ENCODE measurements at regions not wholly inside any gene's neighbourhood (a gene's known extent, or its start where the extent isn't known, plus 50 kb on each side); places are given as distances from the start of the nearest gene placed in this dataset.

DNA sequence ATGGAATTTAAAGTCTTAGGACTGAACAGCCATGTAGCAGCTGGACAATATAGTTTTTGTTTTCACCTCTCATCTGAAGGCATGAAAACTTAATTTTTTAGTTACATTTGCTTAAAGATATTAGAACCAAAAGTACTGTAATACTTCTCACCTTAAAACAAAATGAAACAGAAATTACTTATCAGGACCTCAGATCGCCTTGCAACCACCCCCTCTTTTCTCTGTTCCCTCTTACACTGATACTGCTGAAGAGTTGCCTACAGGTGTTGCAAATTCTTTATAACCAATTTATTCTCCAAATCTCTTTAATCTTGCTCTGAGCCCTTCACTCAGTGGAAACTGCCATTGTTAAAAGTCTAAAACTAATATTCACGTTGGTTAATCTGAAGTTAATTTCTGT is 145.0 kb downstream of the SPCS3 start:
- H3K4me1 ChIP-seq (ENCODE audit: control insufficient read depth in 1 of 2, insufficient read depth in 2 of 2, low read length in 2 of 2), result no peaks in the 10 kb centered on the region
- H3K9me2 ChIP-seq (ENCODE audit: insufficient read depth), result no peaks in the 10 kb centered on the region
- no TSS peak for BruUV-seq (replicated peaks)
- no peak overlapping the region for H3K27ac ChIP-seq (ENCODE audit: low read depth, low read length)
- H3K4me3 ChIP-seq (replicated peaks in 1 of 2; ENCODE audit: low read depth in 1 of 2, low read length in 2 of 2), result no peak overlapping the region
- ChIA-PET RAD21 (ENCODE audit: low non-redundant PET in 1 of 2, low total read pairs in 2 of 2, uncharacterized antibody in 2 of 2, unreplicated experiment in 2 of 2) (no interaction called here), POLR2A (no interaction called here), CTCF (no interaction called here)
- no peak overlapping the region for H2AFZ ChIP-seq (ENCODE audit: low read depth, low read length, poor library complexity, severe bottlenecking)
- DNase-seq (ENCODE audit: low read depth, low spot score) (no peak), ATAC-seq (no peak)
- no peaks in the 10 kb centered on the region for H3K27me3 ChIP-seq (ENCODE audit: insufficient read depth, low read length)
- intact Hi-C loops (cut with micrococcal nuclease), result no loop called here
- H3K9me3 ChIP-seq (ENCODE audit: control insufficient read depth in 1 of 2, insufficient read depth in 1 of 2, low read depth in 1 of 2, low read length in 2 of 2), result no peaks in the 10 kb centered on the region
- no peaks in the 10 kb centered on the region for H3K36me3 ChIP-seq (ENCODE audit: control insufficient read depth in 1 of 2, insufficient read depth in 2 of 2, low read length in 2 of 2)
- no peak overlapping the region for H3K4me2 ChIP-seq (ENCODE audit: low read length)
- TF ChIP-seq EZH2phosphoT487 (IDR thresholded peaks at IDR 0.05; ENCODE audit: borderline replicate concordance), result no peak
- TF ChIP-seq RAD21 (IDR thresholded peaks at IDR 0.05; ENCODE audit: low read depth), result no peak
- no peak for TF ChIP-seq POLR2A (IDR thresholded peaks at IDR 0.05; ENCODE audit: borderline replicate concordance, extremely low read depth, insufficient read depth, insufficient read length)
- no peak for TF ChIP-seq ELF1 (IDR thresholded peaks at IDR 0.05; ENCODE audit: borderline replicate concordance, low read depth)
- no peak for TF ChIP-seq CTCF (IDR thresholded peaks at IDR 0.05 in 2 of 3, conservative IDR thresholded peaks at IDR 0.05 in 1 of 3; ENCODE audit: borderline replicate concordance in 1 of 3, insufficient read depth in 1 of 3, low read depth in 2 of 3, low read length in 2 of 3)
- TF ChIP-seq SIN3A (IDR thresholded peaks at IDR 0.05; ENCODE audit: low read depth), result no peak
- TF ChIP-seq FOSL1 (IDR thresholded peaks at IDR 0.05; ENCODE audit: low read depth), result no peak
- no peak for TF ChIP-seq POLR2AphosphoS5 (IDR thresholded peaks at IDR 0.05; ENCODE audit: low read depth, low read length)
- TF ChIP-seq SRF (IDR thresholded peaks at IDR 0.05; ENCODE audit: low read depth), result no peak
- no peak for TF ChIP-seq EZH2 (IDR thresholded peaks at IDR 0.05)
- no peaks in the 10 kb centered on the region for H3K79me2 ChIP-seq (ENCODE audit: insufficient read depth, low read length)
- no peaks in the 10 kb centered on the region for H4K20me1 ChIP-seq (ENCODE audit: insufficient read depth)
- no peak overlapping the region for H3K9ac ChIP-seq (ENCODE audit: low read length)

- no TSS peak for BruUV-seq (replicated peaks)
- no peaks in the 10 kb centered on the region for H4K20me1 ChIP-seq (ENCODE audit: insufficient read depth)
- ChIA-PET CTCF (no interaction called here), POLR2A (no interaction called here), RAD21 (ENCODE audit: low non-redundant PET in 1 of 2, low total read pairs in 2 of 2, uncharacterized antibody in 2 of 2, unreplicated experiment in 2 of 2) (no interaction called here)
- H3K27me3 ChIP-seq (ENCODE audit: insufficient read depth, low read length), result no peaks in the 10 kb centered on the region
- H3K4me3 ChIP-seq (replicated peaks in 1 of 2; ENCODE audit: low read depth in 1 of 2, low read length in 2 of 2), result no peak overlapping the region
- no peaks in the 10 kb centered on the region for H3K36me3 ChIP-seq (ENCODE audit: control insufficient read depth in 1 of 2, insufficient read depth in 2 of 2, low read length in 2 of 2)
- DNase-seq (ENCODE audit: low read depth, low spot score) (no peak), ATAC-seq (no peak)
- H3K4me1 ChIP-seq (ENCODE audit: control insufficient read depth in 1 of 2, insufficient read depth in 2 of 2, low read length in 2 of 2), result no peaks in the 10 kb centered on the region
- no peaks in the 10 kb centered on the region for H3K9me2 ChIP-seq (ENCODE audit: insufficient read depth)
- TF ChIP-seq TCF7L2 (IDR thresholded peaks at IDR 0.05; ENCODE audit: borderline replicate concordance, extremely low read depth, insufficient read depth, insufficient read length) (no peak), RAD21 (IDR thresholded peaks at IDR 0.05; ENCODE audit: low read depth) (no peak), EZH2 (IDR thresholded peaks at IDR 0.05) (no peak)
- H3K79me2 ChIP-seq (ENCODE audit: insufficient read depth, low read length), result no peaks in the 10 kb centered on the region
- no peak overlapping the region for H3K27ac ChIP-seq (ENCODE audit: low read depth, low read length)
- intact Hi-C loops (cut with micrococcal nuclease), result no loop called here
- no peak overlapping the region for H3K9ac ChIP-seq (ENCODE audit: low read length)
- H3K9me3 ChIP-seq (ENCODE audit: control insufficient read depth in 1 of 2, insufficient read depth in 1 of 2, low read depth in 1 of 2, low read length in 2 of 2), result no peaks in the 10 kb centered on the region
- no peak overlapping the region for H2AFZ ChIP-seq (ENCODE audit: low read depth, low read length, poor library complexity, severe bottlenecking)
- no peak overlapping the region for H3K4me2 ChIP-seq (ENCODE audit: low read length)
Observed at GRCh38 chr4:176467001-176467400, 147.2 kb downstream of the SPCS3 start.
